ENCODE measurements at regions not wholly inside any gene's neighbourhood (a gene's known extent, or its start where the extent isn't known, plus 50 kb on each side); places are given as distances from the start of the nearest gene placed in this dataset.

- Mint-ChIP-seq H3K4me3 (no peak overlapping the region), H3K27ac (no peak overlapping the region), H3K27me3 (peaks cover 14% of the 10 kb centered on the region), H3K36me3 (ENCODE audit: low read depth) (no peaks in the 10 kb centered on the region), H3K9me3 (peaks cover 4% of the 10 kb centered on the region), H3K4me1 (no peaks in the 10 kb centered on the region)
- ATAC-seq (ENCODE audit: low read depth) (no peak), DNase-seq (no peak)
- intact Hi-C loops (cut with micrococcal nuclease), result no loop called here
- CTCF ChIA-PET, result no interaction called here
- POLR2A ChIA-PET, result no interaction called here
- no peak for TF ChIP-seq CTCF (IDR thresholded peaks at IDR 0.05)
Observed at GRCh38 chr2:133862400-133862977, 294.2 kb upstream of the NCKAP5 start.

GRCh38 chr2:133863106-133863800, 295.0 kb upstream of the NCKAP5 start:
- Mint-ChIP-seq H3K4me1 (no peaks in the 10 kb centered on the region), H3K36me3 (ENCODE audit: low read depth) (no peaks in the 10 kb centered on the region), H3K27me3 (peaks cover 20% of the 10 kb centered on the region), H3K4me3 (no peak overlapping the region), H3K27ac (no peak overlapping the region), H3K9me3 (no peaks in the 10 kb centered on the region)
- no peak for TF ChIP-seq CTCF (IDR thresholded peaks at IDR 0.05)
- intact Hi-C loops (cut with micrococcal nuclease), result no loop called here
- no peak for ATAC-seq (ENCODE audit: low read depth)
- ChIA-PET POLR2A (interaction anchor here (0.7 kb wide), 1 partner anchor 73 kb away, joined by 3 read pairs; no protein-coding TSS in a partner anchor), CTCF (no interaction called here)
- no peak for DNase-seq

- ATAC-seq (ENCODE audit: low read depth), result no peak
- intact Hi-C loops (cut with micrococcal nuclease), result no loop called here
- no peak overlapping the region for H3K27ac Mint-ChIP-seq
- no peaks in the 10 kb centered on the region for H3K4me1 Mint-ChIP-seq
- ChIA-PET POLR2A (no interaction called here), CTCF (no interaction called here)
- no peak for TF ChIP-seq CTCF (IDR thresholded peaks at IDR 0.05)
- no peaks in the 10 kb centered on the region for H3K36me3 Mint-ChIP-seq (ENCODE audit: low read depth)
- peaks cover 26% of the 10 kb centered on the region for H3K27me3 Mint-ChIP-seq
- no peak for DNase-seq
- H3K9me3 Mint-ChIP-seq, result no peaks in the 10 kb centered on the region
- H3K4me3 Mint-ChIP-seq, result no peak overlapping the region
Observed at GRCh38 chr2:133865141-133865540, 296.9 kb upstream of the NCKAP5 start.

- POLR2A ChIA-PET, result no interaction called here
- H3K27me3 Mint-ChIP-seq, result peaks cover 24% of the 10 kb centered on the region
- intact Hi-C loops (cut with micrococcal nuclease), result no loop called here
- H3K4me3 Mint-ChIP-seq, result no peak overlapping the region
- ATAC-seq (ENCODE audit: low read depth) (no peak), DNase-seq (no peak)
- CTCF ChIA-PET, result no interaction called here
- no peak for TF ChIP-seq CTCF (IDR thresholded peaks at IDR 0.05)
- no peaks in the 10 kb centered on the region for H3K9me3 Mint-ChIP-seq
- H3K36me3 Mint-ChIP-seq (ENCODE audit: low read depth), result no peaks in the 10 kb centered on the region
- H3K4me1 Mint-ChIP-seq, result no peaks in the 10 kb centered on the region
- no peak overlapping the region for H3K27ac Mint-ChIP-seq
Observed at GRCh38 chr2:133867166-133867565, 298.9 kb upstream of the NCKAP5 start.

GRCh38 chr2:133871545-133872209, 303.4 kb upstream of the NCKAP5 start:
- no peak for DNase-seq
- Mint-ChIP-seq H3K4me3 (no peak overlapping the region), H3K4me1 (no peaks in the 10 kb centered on the region), H3K9me3 (no peaks in the 10 kb centered on the region), H3K36me3 (ENCODE audit: low read depth) (no peaks in the 10 kb centered on the region), H3K27ac (no peak overlapping the region), H3K27me3 (peaks cover 20% of the 10 kb centered on the region)
- ChIA-PET CTCF (no interaction called here), POLR2A (no interaction called here)
- TF ChIP-seq CTCF (IDR thresholded peaks at IDR 0.05), result no peak
- no peak for ATAC-seq (ENCODE audit: low read depth)
- intact Hi-C loops (cut with micrococcal nuclease), result no loop called here

Measured in activated B cell treated with CpG ODN at 0.5 μM for 24 hours (primary cell).